WTC11 (cell line): ENCODE measurements at regions not wholly inside any gene's neighbourhood (a gene's known extent, or its start where the extent isn't known, plus 50 kb on each side); places are given as distances from the start of the nearest gene placed in this dataset.

Source experiments
- ATAC-seq: fragments of 200-7000 bp; cut with Tn5 transposase; 2 replicates; pipeline ENCODE4 v1.10.0; 2021; ENCODE audit warnings: mild to moderate bottlenecking, moderate library complexity
- CTCF ChIA-PET: fragments of 300-600 bp; sonication (Branson Sonifier 250); formaldehyde crosslinking; loops from one replicate; lab custom pipeline; 2021; ENCODE audit warnings: antibody characterized with exemption; lab: Charles Lee
- POLR2A ChIA-PET: fragments of 350-600 bp; sonication (Branson Sonifier 250); formaldehyde crosslinking; loops from one replicate; lab custom pipeline; 2021; ENCODE audit warnings: antibody characterized with exemption; lab: Charles Lee
- DNase-seq: peaks from one replicate; pipeline ENCODE4 v3.0.0; 2021; ENCODE audit warnings: low spot score
- H3K27ac Mint-ChIP-seq: 2 replicates; pipeline ENCODE4 v1.8.0; 2021; ENCODE audit warnings: mixed read lengths
- H3K27me3 Mint-ChIP-seq: 2 replicates; pipeline ENCODE4 v1.8.0; 2021; ENCODE audit warnings: low read depth, mild to moderate bottlenecking, moderate library complexity, mixed read lengths
- H3K36me3 Mint-ChIP-seq: 2 replicates; pipeline ENCODE4 v1.8.0; 2021; ENCODE audit warnings: mixed read lengths
- H3K4me1 Mint-ChIP-seq: 2 replicates; pipeline ENCODE4 v1.8.0; 2022; ENCODE audit warnings: mixed read lengths
- H3K4me3 Mint-ChIP-seq: 2 replicates; pipeline ENCODE4 v1.8.0; 2021; ENCODE audit warnings: mild to moderate bottlenecking, moderate library complexity, mixed read lengths
- H3K9me3 Mint-ChIP-seq: 2 replicates; pipeline ENCODE4 v1.8.0; 2021; ENCODE audit warnings: mixed read lengths
- ATF2 ChIP-seq: sonication (generic); formaldehyde crosslinking; IDR thresholded peaks from 2 replicates; pipeline ENCODE4 v1.8.1; 2022; ENCODE audit warnings: low read depth, missing genetic modification reagents, borderline replicate concordance
- ATF3 ChIP-seq: sonication (generic); formaldehyde crosslinking; conservative IDR thresholded peaks from 2 replicates; pipeline ENCODE4 v1.8.1; 2022; ENCODE audit warnings: mild to moderate bottlenecking, missing genetic modification reagents
- CREM ChIP-seq: sonication (generic); formaldehyde crosslinking; IDR thresholded peaks from 2 replicates; pipeline ENCODE4 v1.8.1; 2022; ENCODE audit warnings: mild to moderate bottlenecking, missing genetic modification reagents, moderate library complexity
- JAZF1 ChIP-seq: fragments of 250-450 bp; sonication (Bioruptor Pico); IDR thresholded peaks from 2 replicates; pipeline ENCODE4 v1.9.0; 2021; ENCODE audit warnings: moderate library complexity, mild to moderate bottlenecking, inconsistent platforms
- JUN ChIP-seq: sonication (generic); formaldehyde crosslinking; IDR thresholded peaks from 2 replicates; pipeline ENCODE4 v1.8.0; 2023; ENCODE audit warnings: mild to moderate bottlenecking, missing genetic modification reagents
- KAT7 ChIP-seq: sonication (generic); formaldehyde crosslinking; IDR thresholded peaks from 2 replicates; pipeline ENCODE4 v1.8.1; 2023; ENCODE audit warnings: missing genetic modification reagents, mild to moderate bottlenecking, borderline replicate concordance
- NFATC4 ChIP-seq: fragments of 250-450 bp; sonication (Bioruptor Pico); IDR thresholded peaks from 2 replicates; pipeline ENCODE4 v1.9.0; 2021; ENCODE audit warnings: mild to moderate bottlenecking
- NR1H2 ChIP-seq: sonication (generic); formaldehyde crosslinking; IDR thresholded peaks from 2 replicates; pipeline ENCODE4 v1.9.0; 2021; ENCODE audit warnings: mild to moderate bottlenecking, moderate library complexity, missing genetic modification reagents
- OVOL2 ChIP-seq: fragments of 250-450 bp; sonication (Bioruptor Pico); IDR thresholded peaks from 2 replicates; pipeline ENCODE4 v1.9.0; 2021; ENCODE audit warnings: mild to moderate bottlenecking, borderline replicate concordance
- SMAD4 ChIP-seq: sonication (generic); formaldehyde crosslinking; IDR thresholded peaks from 2 replicates; pipeline ENCODE4 v1.8.0; 2022; ENCODE audit warnings: mild to moderate bottlenecking, missing genetic modification reagents
- SP1 ChIP-seq: sonication (generic); formaldehyde crosslinking; conservative IDR thresholded peaks from 2 replicates; pipeline ENCODE4 v1.8.1; 2022; ENCODE audit warnings: missing genetic modification reagents
- TCF7 ChIP-seq: sonication (generic); formaldehyde crosslinking; IDR thresholded peaks from 2 replicates; pipeline ENCODE4 v1.8.0; 2022; ENCODE audit warnings: mild to moderate bottlenecking, low read depth, missing genetic modification reagents, moderate library complexity
- TEAD4 ChIP-seq: sonication (generic); formaldehyde crosslinking; IDR thresholded peaks from 2 replicates; pipeline ENCODE4 v1.8.0; 2022; ENCODE audit warnings: mild to moderate bottlenecking, missing genetic modification reagents
- ZBTB21 ChIP-seq: sonication (generic); formaldehyde crosslinking; IDR thresholded peaks from 2 replicates; pipeline ENCODE4 v1.8.1; 2023; ENCODE audit warnings: mild to moderate bottlenecking, missing genetic modification reagents, borderline replicate concordance
- ZNF121 ChIP-seq: sonication (generic); formaldehyde crosslinking; IDR thresholded peaks from 2 replicates; pipeline ENCODE4 v1.8.0; 2023; ENCODE audit warnings: missing genetic modification reagents
- TF ChIP-seq, protein P1 (sequence below): sonication (generic); formaldehyde crosslinking; IDR thresholded peaks from 2 replicates; pipeline ENCODE4 v1.8.1; 2023; ENCODE audit warnings: mild to moderate bottlenecking, missing genetic modification reagents
- TF ChIP-seq, protein P2 (sequence below): fragments of 250-450 bp; sonication (Bioruptor Pico); IDR thresholded peaks from 2 replicates; pipeline ENCODE4 v1.9.0; 2021; ENCODE audit warnings: mild to moderate bottlenecking, borderline replicate concordance
- TF ChIP-seq, protein P3 (sequence below): fragments of 200-600 bp; IDR thresholded peaks from 2 replicates; pipeline ENCODE4 v1.8.0; 2022; ENCODE audit warnings: antibody characterized with exemption
- TF ChIP-seq, protein P4 (sequence below): sonication (generic); formaldehyde crosslinking; IDR thresholded peaks from 2 replicates; pipeline ENCODE4 v1.8.1; 2023; ENCODE audit warnings: mild to moderate bottlenecking, missing genetic modification reagents
- TF ChIP-seq, protein P5 (sequence below): fragments of 250-450 bp; sonication (Bioruptor Pico); IDR thresholded peaks from 2 replicates; pipeline ENCODE4 v1.9.0; 2021; ENCODE audit warnings: mild to moderate bottlenecking

DNA sequence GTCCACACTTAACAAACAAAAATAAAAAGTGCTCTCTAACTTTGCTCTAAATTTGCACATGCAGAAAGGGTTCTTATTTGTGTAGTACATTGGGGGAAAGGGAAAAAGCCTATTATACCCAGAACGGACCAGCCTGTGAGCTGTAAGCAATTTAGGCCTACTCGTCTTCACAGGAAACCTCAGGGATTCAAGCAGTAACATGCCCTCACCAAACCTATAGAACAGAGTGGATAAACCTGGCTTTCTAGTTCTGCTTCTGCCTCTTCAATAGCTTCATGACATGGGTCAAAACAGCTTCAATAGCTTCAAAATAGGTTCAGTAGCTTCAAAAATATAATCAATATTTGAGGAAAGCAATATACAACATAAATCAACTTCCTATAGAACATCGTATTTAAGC, 163.7 kb downstream of the ARL4A start:
- CTCF ChIA-PET: no interaction called here
- Mint-ChIP-seq H3K27me3 (no peaks in the 10 kb centered on the region), H3K27ac (no peak overlapping the region), H3K4me3 (no peak overlapping the region), H3K36me3 (peaks cover 13% of the 10 kb centered on the region), H3K4me1 (no peaks in the 10 kb centered on the region), H3K9me3 (peaks cover 23% of the 10 kb centered on the region)
- ATAC-seq (no peak), DNase-seq (no peak)
- TF ChIP-seq NFATC4 (CRISPR knock-in tag) (no peak), KAT7 (CRISPR knock-in tag) (no peak), ZNF121 (CRISPR knock-in tag) (no peak), TCF7 (CRISPR knock-in tag) (no peak), CREM (CRISPR knock-in tag) (no peak), JUN (CRISPR knock-in tag) (no peak)
- TF ChIP-seq, protein P1, sequence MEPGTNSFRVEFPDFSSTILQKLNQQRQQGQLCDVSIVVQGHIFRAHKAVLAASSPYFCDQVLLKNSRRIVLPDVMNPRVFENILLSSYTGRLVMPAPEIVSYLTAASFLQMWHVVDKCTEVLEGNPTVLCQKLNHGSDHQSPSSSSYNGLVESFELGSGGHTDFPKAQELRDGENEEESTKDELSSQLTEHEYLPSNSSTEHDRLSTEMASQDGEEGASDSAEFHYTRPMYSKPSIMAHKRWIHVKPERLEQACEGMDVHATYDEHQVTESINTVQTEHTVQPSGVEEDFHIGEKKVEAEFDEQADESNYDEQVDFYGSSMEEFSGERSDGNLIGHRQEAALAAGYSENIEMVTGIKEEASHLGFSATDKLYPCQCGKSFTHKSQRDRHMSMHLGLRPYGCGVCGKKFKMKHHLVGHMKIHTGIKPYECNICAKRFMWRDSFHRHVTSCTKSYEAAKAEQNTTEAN (CRISPR knock-in tag): no peak
- TF ChIP-seq, protein P2, sequence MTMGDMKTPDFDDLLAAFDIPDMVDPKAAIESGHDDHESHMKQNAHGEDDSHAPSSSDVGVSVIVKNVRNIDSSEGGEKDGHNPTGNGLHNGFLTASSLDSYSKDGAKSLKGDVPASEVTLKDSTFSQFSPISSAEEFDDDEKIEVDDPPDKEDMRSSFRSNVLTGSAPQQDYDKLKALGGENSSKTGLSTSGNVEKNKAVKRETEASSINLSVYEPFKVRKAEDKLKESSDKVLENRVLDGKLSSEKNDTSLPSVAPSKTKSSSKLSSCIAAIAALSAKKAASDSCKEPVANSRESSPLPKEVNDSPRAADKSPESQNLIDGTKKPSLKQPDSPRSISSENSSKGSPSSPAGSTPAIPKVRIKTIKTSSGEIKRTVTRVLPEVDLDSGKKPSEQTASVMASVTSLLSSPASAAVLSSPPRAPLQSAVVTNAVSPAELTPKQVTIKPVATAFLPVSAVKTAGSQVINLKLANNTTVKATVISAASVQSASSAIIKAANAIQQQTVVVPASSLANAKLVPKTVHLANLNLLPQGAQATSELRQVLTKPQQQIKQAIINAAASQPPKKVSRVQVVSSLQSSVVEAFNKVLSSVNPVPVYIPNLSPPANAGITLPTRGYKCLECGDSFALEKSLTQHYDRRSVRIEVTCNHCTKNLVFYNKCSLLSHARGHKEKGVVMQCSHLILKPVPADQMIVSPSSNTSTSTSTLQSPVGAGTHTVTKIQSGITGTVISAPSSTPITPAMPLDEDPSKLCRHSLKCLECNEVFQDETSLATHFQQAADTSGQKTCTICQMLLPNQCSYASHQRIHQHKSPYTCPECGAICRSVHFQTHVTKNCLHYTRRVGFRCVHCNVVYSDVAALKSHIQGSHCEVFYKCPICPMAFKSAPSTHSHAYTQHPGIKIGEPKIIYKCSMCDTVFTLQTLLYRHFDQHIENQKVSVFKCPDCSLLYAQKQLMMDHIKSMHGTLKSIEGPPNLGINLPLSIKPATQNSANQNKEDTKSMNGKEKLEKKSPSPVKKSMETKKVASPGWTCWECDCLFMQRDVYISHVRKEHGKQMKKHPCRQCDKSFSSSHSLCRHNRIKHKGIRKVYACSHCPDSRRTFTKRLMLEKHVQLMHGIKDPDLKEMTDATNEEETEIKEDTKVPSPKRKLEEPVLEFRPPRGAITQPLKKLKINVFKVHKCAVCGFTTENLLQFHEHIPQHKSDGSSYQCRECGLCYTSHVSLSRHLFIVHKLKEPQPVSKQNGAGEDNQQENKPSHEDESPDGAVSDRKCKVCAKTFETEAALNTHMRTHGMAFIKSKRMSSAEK (CRISPR knock-in tag): no peak
- TF ChIP-seq, protein P3, sequence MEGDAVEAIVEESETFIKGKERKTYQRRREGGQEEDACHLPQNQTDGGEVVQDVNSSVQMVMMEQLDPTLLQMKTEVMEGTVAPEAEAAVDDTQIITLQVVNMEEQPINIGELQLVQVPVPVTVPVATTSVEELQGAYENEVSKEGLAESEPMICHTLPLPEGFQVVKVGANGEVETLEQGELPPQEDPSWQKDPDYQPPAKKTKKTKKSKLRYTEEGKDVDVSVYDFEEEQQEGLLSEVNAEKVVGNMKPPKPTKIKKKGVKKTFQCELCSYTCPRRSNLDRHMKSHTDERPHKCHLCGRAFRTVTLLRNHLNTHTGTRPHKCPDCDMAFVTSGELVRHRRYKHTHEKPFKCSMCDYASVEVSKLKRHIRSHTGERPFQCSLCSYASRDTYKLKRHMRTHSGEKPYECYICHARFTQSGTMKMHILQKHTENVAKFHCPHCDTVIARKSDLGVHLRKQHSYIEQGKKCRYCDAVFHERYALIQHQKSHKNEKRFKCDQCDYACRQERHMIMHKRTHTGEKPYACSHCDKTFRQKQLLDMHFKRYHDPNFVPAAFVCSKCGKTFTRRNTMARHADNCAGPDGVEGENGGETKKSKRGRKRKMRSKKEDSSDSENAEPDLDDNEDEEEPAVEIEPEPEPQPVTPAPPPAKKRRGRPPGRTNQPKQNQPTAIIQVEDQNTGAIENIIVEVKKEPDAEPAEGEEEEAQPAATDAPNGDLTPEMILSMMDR: no peak
- POLR2A ChIA-PET: no interaction called here

DNA sequence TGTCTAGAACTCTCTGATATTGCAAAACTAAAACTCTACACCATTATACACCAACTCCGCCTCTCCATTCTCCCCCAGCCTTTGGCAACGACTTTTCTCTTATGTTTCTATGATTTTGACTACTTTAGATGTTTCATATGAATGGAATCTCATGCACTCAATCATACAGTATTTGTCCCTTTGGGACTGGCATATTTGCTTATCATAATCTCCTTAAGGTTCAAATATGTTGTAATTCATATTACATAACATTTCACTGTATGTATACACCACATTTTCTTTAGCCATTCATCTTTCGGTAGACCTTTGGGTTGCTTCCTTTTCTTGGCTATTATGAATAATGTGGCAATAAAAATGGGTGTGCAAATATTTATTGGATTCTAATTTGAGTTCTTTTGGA, 164.4 kb downstream of the ARL4A start:
- no peak for TF ChIP-seq SMAD4 (CRISPR knock-in tag)
- TF ChIP-seq NFATC4 (CRISPR knock-in tag): no peak
- TF ChIP-seq ZBTB21 (CRISPR knock-in tag): no peak
- TF ChIP-seq, protein P4, sequence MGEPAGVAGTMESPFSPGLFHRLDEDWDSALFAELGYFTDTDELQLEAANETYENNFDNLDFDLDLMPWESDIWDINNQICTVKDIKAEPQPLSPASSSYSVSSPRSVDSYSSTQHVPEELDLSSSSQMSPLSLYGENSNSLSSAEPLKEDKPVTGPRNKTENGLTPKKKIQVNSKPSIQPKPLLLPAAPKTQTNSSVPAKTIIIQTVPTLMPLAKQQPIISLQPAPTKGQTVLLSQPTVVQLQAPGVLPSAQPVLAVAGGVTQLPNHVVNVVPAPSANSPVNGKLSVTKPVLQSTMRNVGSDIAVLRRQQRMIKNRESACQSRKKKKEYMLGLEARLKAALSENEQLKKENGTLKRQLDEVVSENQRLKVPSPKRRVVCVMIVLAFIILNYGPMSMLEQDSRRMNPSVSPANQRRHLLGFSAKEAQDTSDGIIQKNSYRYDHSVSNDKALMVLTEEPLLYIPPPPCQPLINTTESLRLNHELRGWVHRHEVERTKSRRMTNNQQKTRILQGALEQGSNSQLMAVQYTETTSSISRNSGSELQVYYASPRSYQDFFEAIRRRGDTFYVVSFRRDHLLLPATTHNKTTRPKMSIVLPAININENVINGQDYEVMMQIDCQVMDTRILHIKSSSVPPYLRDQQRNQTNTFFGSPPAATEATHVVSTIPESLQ (CRISPR knock-in tag): no peak
- no peak for TF ChIP-seq SP1 (CRISPR knock-in tag)
- TF ChIP-seq NR1H2 (CRISPR knock-in tag): no peak
- no peak for TF ChIP-seq OVOL2
- TF ChIP-seq, protein P5, sequence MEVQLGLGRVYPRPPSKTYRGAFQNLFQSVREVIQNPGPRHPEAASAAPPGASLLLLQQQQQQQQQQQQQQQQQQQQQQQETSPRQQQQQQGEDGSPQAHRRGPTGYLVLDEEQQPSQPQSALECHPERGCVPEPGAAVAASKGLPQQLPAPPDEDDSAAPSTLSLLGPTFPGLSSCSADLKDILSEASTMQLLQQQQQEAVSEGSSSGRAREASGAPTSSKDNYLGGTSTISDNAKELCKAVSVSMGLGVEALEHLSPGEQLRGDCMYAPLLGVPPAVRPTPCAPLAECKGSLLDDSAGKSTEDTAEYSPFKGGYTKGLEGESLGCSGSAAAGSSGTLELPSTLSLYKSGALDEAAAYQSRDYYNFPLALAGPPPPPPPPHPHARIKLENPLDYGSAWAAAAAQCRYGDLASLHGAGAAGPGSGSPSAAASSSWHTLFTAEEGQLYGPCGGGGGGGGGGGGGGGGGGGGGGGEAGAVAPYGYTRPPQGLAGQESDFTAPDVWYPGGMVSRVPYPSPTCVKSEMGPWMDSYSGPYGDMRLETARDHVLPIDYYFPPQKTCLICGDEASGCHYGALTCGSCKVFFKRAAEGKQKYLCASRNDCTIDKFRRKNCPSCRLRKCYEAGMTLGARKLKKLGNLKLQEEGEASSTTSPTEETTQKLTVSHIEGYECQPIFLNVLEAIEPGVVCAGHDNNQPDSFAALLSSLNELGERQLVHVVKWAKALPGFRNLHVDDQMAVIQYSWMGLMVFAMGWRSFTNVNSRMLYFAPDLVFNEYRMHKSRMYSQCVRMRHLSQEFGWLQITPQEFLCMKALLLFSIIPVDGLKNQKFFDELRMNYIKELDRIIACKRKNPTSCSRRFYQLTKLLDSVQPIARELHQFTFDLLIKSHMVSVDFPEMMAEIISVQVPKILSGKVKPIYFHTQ (CRISPR knock-in tag): no peak
- TF ChIP-seq ATF2 (CRISPR knock-in tag): no peak
- no peak for TF ChIP-seq ATF3
- no peak for TF ChIP-seq TEAD4 (CRISPR knock-in tag)
- TF ChIP-seq JAZF1: no peak
- Mint-ChIP-seq H3K4me1 (no peaks in the 10 kb centered on the region), H3K4me3 (no peak overlapping the region), H3K27me3 (no peaks in the 10 kb centered on the region), H3K9me3 (peaks cover 21% of the 10 kb centered on the region), H3K27ac (no peak overlapping the region), H3K36me3 (peaks cover 13% of the 10 kb centered on the region)
- CTCF ChIA-PET: no interaction called here
- DNase-seq: no peak
- no peak for ATAC-seq
- POLR2A ChIA-PET: no interaction called here
